ENCODE measurements at regions not wholly inside any gene's neighbourhood (a gene's known extent, or its start where the extent isn't known, plus 50 kb on each side); places are given as distances from the start of the nearest gene placed in this dataset.

DNA sequence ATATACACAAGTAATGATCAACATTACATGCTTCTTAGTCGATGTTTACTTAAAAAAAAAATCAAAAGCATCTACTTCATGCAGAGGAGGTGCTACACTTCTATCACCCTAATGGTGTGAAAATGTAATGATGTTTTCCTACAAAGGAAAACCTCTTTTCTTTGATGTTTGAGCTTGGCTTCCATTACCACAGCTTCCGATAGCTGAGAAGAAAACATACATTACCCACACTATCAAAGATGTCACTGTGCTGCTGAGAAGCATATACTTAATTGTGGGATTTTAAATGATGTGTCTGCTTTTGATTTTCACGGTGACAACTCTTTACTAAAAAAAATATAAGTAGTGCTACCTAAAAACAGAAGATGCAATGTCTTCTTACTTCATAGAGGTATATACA is 200.2 kb upstream of the PHF14 start:
- TF ChIP-seq POLR2A (IDR thresholded peaks at IDR 0.05; ENCODE audit: low read length) (no peak), GATA1 (IDR thresholded peaks at IDR 0.05; ENCODE audit: low read depth, low read length) (no peak)

Measured in erythroblast (primary cell).